Thyroid gland (tissue), 4 donors: ENCODE measurements at regions not wholly inside any gene's neighbourhood (a gene's known extent, or its start where the extent isn't known, plus 50 kb on each side); places are given as distances from the start of the nearest gene placed in this dataset.

Experiments
- DNase-seq, 2 donors: peaks; one replicate each; pipeline ENCODE4 v3.0.0-alpha.2; 2019
- H3K27ac ChIP-seq, 3 donors: fragments of 200-600 bp; sonication (generic); 1 replicate in 2 of 3; 2 replicates in 1 of 3; pipeline ENCODE4 v1.5.1; 2016 to 2019; ENCODE audit warnings: mild to moderate bottlenecking in 1 of 3, moderate library complexity in 1 of 3
- H3K27me3 ChIP-seq: fragments of 200-600 bp; sonication (generic); one replicate; pipeline ENCODE4 v1.5.1; 2019
- H3K36me3 ChIP-seq, 2 donors: fragments of 200-600 bp; sonication (generic); one replicate each; pipeline ENCODE4 v1.5.1; 2016 to 2019
- H3K4me1 ChIP-seq, 2 donors: fragments of 200-600 bp; sonication (generic); one replicate each; pipeline ENCODE4 v1.5.1; 2017 to 2019
- H3K4me3 ChIP-seq, 3 donors: fragments of 200-600 bp; sonication (generic); replicated peaks in 1 of 3; 1 replicate in 2 of 3; 2 replicates in 1 of 3; pipeline ENCODE4 v1.5.1; 2016; ENCODE audit warnings: mild to moderate bottlenecking in 1 of 3
- H3K9me3 ChIP-seq: fragments of 200-600 bp; sonication (generic); one replicate; pipeline ENCODE4 v1.5.1; 2017
- CTCF ChIP-seq, 6 experiments: fragments of 200-600 bp in 3 of 6; fragments of 450-650 bp in 3 of 6; sonication (generic) in 3 of 6; IDR thresholded peaks; one replicate each; pipeline ENCODE4 v1.5.1; 2016 to 2019; ENCODE audit warnings: antibody characterized with exemption in 6 of 6, mild to moderate bottlenecking in 2 of 6, inconsistent platforms in 1 of 6, moderate library complexity in 1 of 6
- POLR2A ChIP-seq, 2 donors: fragments of 450-650 bp; IDR thresholded peaks; one replicate each; pipeline ENCODE4 v1.6.1; 2017; ENCODE audit warnings: antibody characterized with exemption in 2 of 2, mild to moderate bottlenecking in 2 of 2, moderate library complexity in 1 of 2
- WGBS, 2 donors: methylation state at CpG; one replicate each; pipeline ENCODE4 v1.1.5; 2017; 5-methylcytosine and 5-hydroxymethylcytosine counted together
- intact Hi-C: fragments of 100-400 bp; cut with DNase I; formaldehyde crosslinking; loops from one replicate; pipeline ENCODE4 v1.15.1; 2023

- H3K27me3 ChIP-seq: no peaks in the 10 kb centered on the region
These were observed 274.9 kb upstream of the LRRTM4 start for GRCh38 chr2:77797088-77797487.

GRCh38 chr2:77800410-77800809 lies 278.2 kb upstream of the LRRTM4 start:
- intact Hi-C loops: no loop called here
- TF ChIP-seq CTCF (IDR thresholded peaks at IDR 0.05): no peak
- TF ChIP-seq POLR2A (IDR thresholded peaks at IDR 0.05): no peak
- no peak for DNase-seq
- Histone ChIP-seq H3K27ac (no peak overlapping the region), H3K4me3 (no peak overlapping the region), H3K36me3 (no peaks in the 10 kb centered on the region), H3K27me3 (no peaks in the 10 kb centered on the region), H3K9me3 (no peaks in the 10 kb centered on the region), H3K4me1 (no peaks in the 10 kb centered on the region)

More at GRCh38 chr2:77797088-77797487, 274.9 kb upstream of the LRRTM4 start:
- Histone ChIP-seq H3K27ac (no peak overlapping the region), H3K36me3 (no peaks in the 10 kb centered on the region), H3K4me1 (no peaks in the 10 kb centered on the region), H3K9me3 (no peaks in the 10 kb centered on the region), H3K4me3 (no peak overlapping the region)
- no peak for DNase-seq
- WGBS, 2 donors: 0 to 46% methylated on average over 1 of the region's 1 CpG
- intact Hi-C loops: no loop called here
- TF ChIP-seq POLR2A (IDR thresholded peaks at IDR 0.05) (no peak), CTCF (IDR thresholded peaks at IDR 0.05) (no peak)

GRCh38 chr2:77807531-77808215 lies 285.5 kb upstream of the LRRTM4 start:
- no peak overlapping the region for H3K27ac ChIP-seq
- H3K4me1 ChIP-seq: no peaks in the 10 kb centered on the region
- TF ChIP-seq CTCF (IDR thresholded peaks at IDR 0.05): no peak
- TF ChIP-seq POLR2A (IDR thresholded peaks at IDR 0.05): no peak
- H3K9me3 ChIP-seq: no peaks in the 10 kb centered on the region
- 83 to 85% methylated on average over 7 of the region's 7 CpGs for WGBS, 2 donors
- DNase-seq: no peak
- no peaks in the 10 kb centered on the region for H3K27me3 ChIP-seq
- intact Hi-C loops: no loop called here
- no peak overlapping the region for H3K4me3 ChIP-seq
- H3K36me3 ChIP-seq: no peaks in the 10 kb centered on the region

- H3K27me3 ChIP-seq: no peaks in the 10 kb centered on the region
- TF ChIP-seq POLR2A (IDR thresholded peaks at IDR 0.05) (no peak), CTCF (IDR thresholded peaks at IDR 0.05) (no peak)
- no peak overlapping the region for H3K4me3 ChIP-seq
- WGBS, 2 donors: 95 to 96% methylated on average over 6 of the region's 6 CpGs
- no peaks in the 10 kb centered on the region for H3K9me3 ChIP-seq
- DNase-seq: no peak
- no peaks in the 10 kb centered on the region for H3K4me1 ChIP-seq
- no peak overlapping the region for H3K27ac ChIP-seq
- intact Hi-C loops: no loop called here
- no peaks in the 10 kb centered on the region for H3K36me3 ChIP-seq
These were observed 286.4 kb upstream of the LRRTM4 start for GRCh38 chr2:77808599-77808998.

GRCh38 chr2:77813599-77813998 lies 291.4 kb upstream of the LRRTM4 start:
- intact Hi-C loops: no loop called here
- Histone ChIP-seq H3K27me3 (no peaks in the 10 kb centered on the region), H3K36me3 (no peaks in the 10 kb centered on the region), H3K4me1 (no peaks in the 10 kb centered on the region), H3K4me3 (no peak overlapping the region), H3K9me3 (no peaks in the 10 kb centered on the region), H3K27ac (no peak overlapping the region)
- DNase-seq: no peak
- no peak for TF ChIP-seq CTCF (IDR thresholded peaks at IDR 0.05)
